ENCODE measurements at regions not wholly inside any gene's neighbourhood (a gene's known extent, or its start where the extent isn't known, plus 50 kb on each side); places are given as distances from the start of the nearest gene placed in this dataset.
A peak's percentile ranks its signal among the peaks of the same experiment; 100 is the strongest.

GRCh38 chr11:30089921-30090320 lies 73.1 kb upstream of the KCNA4 start:
- no peak for DNase-seq (ENCODE audit: low read depth, low spot score)

GRCh38 chr11:30091246-30091645 lies 74.4 kb upstream of the KCNA4 start:
- DNase-seq (ENCODE audit: low read depth, low spot score), result no peak

- DNase-seq (ENCODE audit: low read depth, low spot score), result no peak
Measured at GRCh38 chr11:30091737-30092136, 74.9 kb upstream of the KCNA4 start.

- no peak for DNase-seq (ENCODE audit: low read depth, low spot score)
Measured at GRCh38 chr11:30092518-30092917, 75.7 kb upstream of the KCNA4 start.

GRCh38 chr11:30100495-30100894 lies 83.7 kb upstream of the KCNA4 start:
- no peak for DNase-seq (ENCODE audit: low read depth, low spot score)

GRCh38 chr11:30106222-30107181 lies 89.7 kb upstream of the KCNA4 start:
- DNase-seq (ENCODE audit: low read depth, low spot score), result peak; percentile 10

- peak; percentile 71 for DNase-seq (ENCODE audit: low read depth, low spot score)
Measured at GRCh38 chr11:30107899-30108298, 91.1 kb upstream of the KCNA4 start.

- DNase-seq (ENCODE audit: low read depth, low spot score), result no peak
Measured at GRCh38 chr11:30109774-30110173, 92.9 kb upstream of the KCNA4 start.

GRCh38 chr11:30110691-30111090 lies 93.9 kb upstream of the KCNA4 start:
- DNase-seq (ENCODE audit: low read depth, low spot score), result no peak

- no peak for DNase-seq (ENCODE audit: low read depth, low spot score)
Measured at GRCh38 chr11:30111786-30112185, 95.0 kb upstream of the KCNA4 start.

GRCh38 chr11:30113326-30113898 lies 96.6 kb upstream of the KCNA4 start:
- no peak for DNase-seq (ENCODE audit: low read depth, low spot score)

- no peak for DNase-seq (ENCODE audit: low read depth, low spot score)
Measured at GRCh38 chr11:30116512-30116911, 99.7 kb upstream of the KCNA4 start.

- no peak for DNase-seq (ENCODE audit: low read depth, low spot score)
Measured at GRCh38 chr11:30120045-30120589, 103.3 kb upstream of the KCNA4 start.

GRCh38 chr11:30125456-30125855 lies 105.4 kb upstream of the FSHB start:
- peak; percentile 8 for DNase-seq (ENCODE audit: low read depth, low spot score)

GRCh38 chr11:30128269-30128932 lies 102.4 kb upstream of the FSHB start:
- peak; percentile 45 for DNase-seq (ENCODE audit: low read depth, low spot score)

- peak; percentile 63 for DNase-seq (ENCODE audit: low read depth, low spot score)
Measured at GRCh38 chr11:30131535-30131934, 99.3 kb upstream of the FSHB start.

- no peak for DNase-seq (ENCODE audit: low read depth, low spot score)
Measured at GRCh38 chr11:30133281-30133680, 97.5 kb upstream of the FSHB start.

GRCh38 chr11:30143098-30143705 lies 87.6 kb upstream of the FSHB start:
- DNase-seq (ENCODE audit: low read depth, low spot score), result peak; percentile 61

GRCh38 chr11:30147293-30147692 lies 83.5 kb upstream of the FSHB start:
- DNase-seq (ENCODE audit: low read depth, low spot score), result no peak

- DNase-seq (ENCODE audit: low read depth, low spot score), result no peak
Measured at GRCh38 chr11:30149998-30150397, 80.8 kb upstream of the FSHB start.

- DNase-seq (ENCODE audit: low read depth, low spot score), result no peak
Measured at GRCh38 chr11:30150425-30150824, 80.4 kb upstream of the FSHB start.

GRCh38 chr11:30153008-30153407 lies 77.8 kb upstream of the FSHB start:
- DNase-seq (ENCODE audit: low read depth, low spot score), result no peak

Measured in astrocyte of the hippocampus (primary cell).